ENCODE measurements at regions not wholly inside any gene's neighbourhood (a gene's known extent, or its start where the extent isn't known, plus 50 kb on each side); places are given as distances from the start of the nearest gene placed in this dataset.

DNA sequence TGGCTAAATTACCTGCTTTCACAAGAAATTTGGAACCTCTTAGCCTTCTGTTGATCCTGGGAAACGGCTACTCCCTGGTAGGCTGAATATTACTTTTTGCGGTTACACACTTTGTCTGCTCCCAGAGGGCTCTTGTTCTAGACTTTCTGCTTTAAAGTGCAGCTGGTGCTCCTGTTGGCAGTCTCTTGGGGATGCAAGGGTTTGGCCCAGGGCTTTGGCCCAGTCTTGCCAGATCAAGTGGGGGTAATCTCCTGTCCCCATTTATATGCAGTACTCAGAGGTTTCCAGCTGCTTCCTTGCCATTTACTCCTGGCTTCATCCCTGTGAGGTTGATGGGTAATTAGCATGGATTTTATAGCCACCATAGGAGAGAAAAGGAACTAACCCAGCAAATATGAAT is 558.2 kb upstream of the MIS18BP1 start (continued):
- TF ChIP-seq, protein P1, sequence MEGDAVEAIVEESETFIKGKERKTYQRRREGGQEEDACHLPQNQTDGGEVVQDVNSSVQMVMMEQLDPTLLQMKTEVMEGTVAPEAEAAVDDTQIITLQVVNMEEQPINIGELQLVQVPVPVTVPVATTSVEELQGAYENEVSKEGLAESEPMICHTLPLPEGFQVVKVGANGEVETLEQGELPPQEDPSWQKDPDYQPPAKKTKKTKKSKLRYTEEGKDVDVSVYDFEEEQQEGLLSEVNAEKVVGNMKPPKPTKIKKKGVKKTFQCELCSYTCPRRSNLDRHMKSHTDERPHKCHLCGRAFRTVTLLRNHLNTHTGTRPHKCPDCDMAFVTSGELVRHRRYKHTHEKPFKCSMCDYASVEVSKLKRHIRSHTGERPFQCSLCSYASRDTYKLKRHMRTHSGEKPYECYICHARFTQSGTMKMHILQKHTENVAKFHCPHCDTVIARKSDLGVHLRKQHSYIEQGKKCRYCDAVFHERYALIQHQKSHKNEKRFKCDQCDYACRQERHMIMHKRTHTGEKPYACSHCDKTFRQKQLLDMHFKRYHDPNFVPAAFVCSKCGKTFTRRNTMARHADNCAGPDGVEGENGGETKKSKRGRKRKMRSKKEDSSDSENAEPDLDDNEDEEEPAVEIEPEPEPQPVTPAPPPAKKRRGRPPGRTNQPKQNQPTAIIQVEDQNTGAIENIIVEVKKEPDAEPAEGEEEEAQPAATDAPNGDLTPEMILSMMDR (IDR thresholded peaks at IDR 0.05; ENCODE audit: low read depth, low read length, missing input control), result no peak
- TF ChIP-seq EGR1 (IDR thresholded peaks at IDR 0.05; ENCODE audit: low read depth in 2 of 2) (no peak), SP1 (IDR thresholded peaks at IDR 0.05) (no peak)

DNA sequence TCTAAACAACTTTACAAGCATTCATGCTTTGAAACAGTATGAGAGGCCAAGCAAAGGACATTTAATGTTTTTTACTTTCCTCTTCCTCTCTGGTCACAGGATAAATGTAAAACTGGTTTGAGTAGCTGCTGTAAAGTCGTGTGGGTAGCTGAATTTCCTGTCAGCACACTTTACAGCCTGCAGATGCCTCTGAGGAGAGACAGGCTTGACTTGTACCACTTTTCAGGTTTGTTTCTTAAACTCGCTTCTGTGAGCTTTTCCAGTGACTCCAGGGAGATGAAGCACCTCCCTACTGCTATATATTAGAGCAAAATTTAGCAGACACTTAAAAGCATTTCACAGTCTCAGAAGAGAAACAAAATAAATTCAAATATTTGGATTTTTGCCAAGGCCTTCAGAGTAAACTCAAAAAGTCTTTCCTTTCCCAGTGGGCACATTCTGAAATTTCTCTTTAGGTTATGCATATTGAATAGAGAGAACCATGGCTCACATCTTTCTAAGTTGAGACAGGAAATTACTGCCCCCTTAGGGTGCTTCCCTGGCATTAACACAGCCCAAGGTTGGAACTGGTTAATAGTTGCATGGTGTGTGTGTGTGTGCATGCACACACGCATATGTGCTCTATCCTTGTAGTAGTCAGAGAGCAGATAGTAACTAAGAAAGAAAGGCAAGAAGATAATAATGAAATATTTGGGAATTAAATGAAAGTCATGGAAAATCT is 557.3 kb upstream of the MIS18BP1 start:
- TF ChIP-seq JUND (IDR thresholded peaks at IDR 0.05), result no peak
- TF ChIP-seq NR2F2 (IDR thresholded peaks at IDR 0.05), result no peak
- no peak for TF ChIP-seq HNF4A (conservative IDR thresholded peaks at IDR 0.05)
- no peak for TF ChIP-seq FOXA1 (IDR thresholded peaks at IDR 0.05)
- TF ChIP-seq, protein P2, sequence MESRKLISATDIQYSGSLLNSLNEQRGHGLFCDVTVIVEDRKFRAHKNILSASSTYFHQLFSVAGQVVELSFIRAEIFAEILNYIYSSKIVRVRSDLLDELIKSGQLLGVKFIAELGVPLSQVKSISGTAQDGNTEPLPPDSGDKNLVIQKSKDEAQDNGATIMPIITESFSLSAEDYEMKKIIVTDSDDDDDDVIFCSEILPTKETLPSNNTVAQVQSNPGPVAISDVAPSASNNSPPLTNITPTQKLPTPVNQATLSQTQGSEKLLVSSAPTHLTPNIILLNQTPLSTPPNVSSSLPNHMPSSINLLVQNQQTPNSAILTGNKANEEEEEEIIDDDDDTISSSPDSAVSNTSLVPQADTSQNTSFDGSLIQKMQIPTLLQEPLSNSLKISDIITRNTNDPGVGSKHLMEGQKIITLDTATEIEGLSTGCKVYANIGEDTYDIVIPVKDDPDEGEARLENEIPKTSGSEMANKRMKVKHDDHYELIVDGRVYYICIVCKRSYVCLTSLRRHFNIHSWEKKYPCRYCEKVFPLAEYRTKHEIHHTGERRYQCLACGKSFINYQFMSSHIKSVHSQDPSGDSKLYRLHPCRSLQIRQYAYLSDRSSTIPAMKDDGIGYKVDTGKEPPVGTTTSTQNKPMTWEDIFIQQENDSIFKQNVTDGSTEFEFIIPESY (IDR thresholded peaks at IDR 0.05), result no peak
- TF ChIP-seq, protein P3, sequence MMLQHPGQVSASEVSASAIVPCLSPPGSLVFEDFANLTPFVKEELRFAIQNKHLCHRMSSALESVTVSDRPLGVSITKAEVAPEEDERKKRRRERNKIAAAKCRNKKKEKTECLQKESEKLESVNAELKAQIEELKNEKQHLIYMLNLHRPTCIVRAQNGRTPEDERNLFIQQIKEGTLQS (IDR thresholded peaks at IDR 0.05), result no peak
- no peak for TF ChIP-seq GABPA (IDR thresholded peaks at IDR 0.05 in 1 of 2, conservative IDR thresholded peaks at IDR 0.05 in 1 of 2)
- TF ChIP-seq YY1 (IDR thresholded peaks at IDR 0.05), result no peak
- TF ChIP-seq HNF4G (IDR thresholded peaks at IDR 0.05), result no peak
- TF ChIP-seq RXRA (IDR thresholded peaks at IDR 0.05), result no peak
- no peak for TF ChIP-seq TAF1 (conservative IDR thresholded peaks at IDR 0.05)
- no peak for TF ChIP-seq FOXA2 (IDR thresholded peaks at IDR 0.05)
- TF ChIP-seq EGR1 (IDR thresholded peaks at IDR 0.05; ENCODE audit: low read depth in 2 of 2), result no peak
- no peak for TF ChIP-seq RAD21 (IDR thresholded peaks at IDR 0.05)
- TF ChIP-seq, protein P1 (IDR thresholded peaks at IDR 0.05; ENCODE audit: low read depth, low read length, missing input control), result no peak
- TF ChIP-seq, protein P4, sequence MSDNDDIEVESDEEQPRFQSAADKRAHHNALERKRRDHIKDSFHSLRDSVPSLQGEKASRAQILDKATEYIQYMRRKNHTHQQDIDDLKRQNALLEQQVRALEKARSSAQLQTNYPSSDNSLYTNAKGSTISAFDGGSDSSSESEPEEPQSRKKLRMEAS (IDR thresholded peaks at IDR 0.05), result no peak
- no peaks in the 10 kb centered on the region for H3K4me1 ChIP-seq (ENCODE audit: control insufficient read depth in 4 of 4, insufficient read depth in 4 of 4, low read length in 3 of 4)
- no peak overlapping the region for H3K27ac ChIP-seq (ENCODE audit: low read depth in 1 of 2, low read length in 2 of 2)
- H3K36me3 ChIP-seq (ENCODE audit: control insufficient read depth in 4 of 4, insufficient read depth in 3 of 4, low read depth in 1 of 4, low read length in 3 of 4), result no peaks in the 10 kb centered on the region
- DNase-seq (ENCODE audit: low spot score), result no peak
- no peak overlapping the region for H3K4me3 ChIP-seq (ENCODE audit: low read depth in 1 of 3, low read length in 3 of 3)
- peaks cover 0 to 12% (median 1%) of the 10 kb centered on the region in 4 donors for H3K9me3 ChIP-seq (ENCODE audit: control insufficient read depth in 4 of 4, low read length in 3 of 4)
- H3K9ac ChIP-seq (ENCODE audit: low read depth in 1 of 2, low read length in 2 of 2), result no peak overlapping the region
- H3K27me3 ChIP-seq (ENCODE audit: control insufficient read depth in 4 of 4, insufficient read depth in 4 of 4, low read length in 3 of 4), result no peaks in the 10 kb centered on the region
- 38% methylated on average over 3 of the region's 3 CpGs for WGBS

All from liver (tissue), 8 donors.